ENCODE measurements at regions not wholly inside any gene's neighbourhood (a gene's known extent, or its start where the extent isn't known, plus 50 kb on each side); places are given as distances from the start of the nearest gene placed in this dataset.

- TF ChIP-seq POLR2A (IDR thresholded peaks at IDR 0.05; ENCODE audit: low read length) (no peak), GATA1 (IDR thresholded peaks at IDR 0.05; ENCODE audit: low read depth, low read length) (no peak)
These were observed 211.7 kb downstream of the ZPLD1 start for GRCh38 chr3:102646557-102646956.
